HFF-Myc (cell line): ENCODE measurements at regions not wholly inside any gene's neighbourhood (a gene's known extent, or its start where the extent isn't known, plus 50 kb on each side); places are given as distances from the start of the nearest gene placed in this dataset.
"Not testable (repeated sequence)": the region's sequence is repeated elsewhere in the genome, so short reads cannot be mapped to it uniquely, and the experiment has no call there.

Experiments
- DNase-seq: peaks from one replicate; pipeline ENCODE4 v3.0.0-alpha.2; 2011; ENCODE audit warnings: low read depth; ENCODE audit errors: extremely low read depth
- H3K4me3 ChIP-seq: replicated peaks from 2 replicates; pipeline ENCODE4 v1.5.1; 2011; ENCODE audit warnings: low read depth, mild to moderate bottlenecking, control low read depth, low read length
- TF ChIP-seq, protein P1 (sequence below): IDR thresholded peaks from 2 replicates; pipeline ENCODE4 v1.5.1; 2012; ENCODE audit warnings: mild to moderate bottlenecking, low read depth, low read length, control low read depth; ENCODE audit errors: missing control alignments

DNA sequence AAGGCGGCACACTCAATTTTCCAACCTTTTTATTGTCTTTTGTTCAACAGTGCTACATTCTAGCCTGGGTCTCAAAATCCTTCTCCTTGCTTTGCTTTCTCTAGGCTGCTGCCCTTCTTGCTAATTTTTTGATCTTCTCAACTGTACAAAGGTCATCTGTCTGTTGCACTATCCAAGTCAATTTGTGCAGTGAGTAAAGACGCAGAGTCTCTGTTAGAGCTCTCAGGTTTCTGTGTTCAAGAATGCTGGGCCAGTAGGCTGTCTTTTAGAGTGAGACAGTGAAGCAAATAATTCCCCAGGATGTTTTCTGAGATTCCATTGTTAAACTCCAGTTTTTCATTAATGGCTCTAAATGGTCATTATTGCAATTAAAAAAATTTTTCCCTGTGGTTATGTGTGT is 255.7 kb upstream of the ACTBL2 start:
- H3K4me3 ChIP-seq, result no peak overlapping the region
- TF ChIP-seq, protein P1, sequence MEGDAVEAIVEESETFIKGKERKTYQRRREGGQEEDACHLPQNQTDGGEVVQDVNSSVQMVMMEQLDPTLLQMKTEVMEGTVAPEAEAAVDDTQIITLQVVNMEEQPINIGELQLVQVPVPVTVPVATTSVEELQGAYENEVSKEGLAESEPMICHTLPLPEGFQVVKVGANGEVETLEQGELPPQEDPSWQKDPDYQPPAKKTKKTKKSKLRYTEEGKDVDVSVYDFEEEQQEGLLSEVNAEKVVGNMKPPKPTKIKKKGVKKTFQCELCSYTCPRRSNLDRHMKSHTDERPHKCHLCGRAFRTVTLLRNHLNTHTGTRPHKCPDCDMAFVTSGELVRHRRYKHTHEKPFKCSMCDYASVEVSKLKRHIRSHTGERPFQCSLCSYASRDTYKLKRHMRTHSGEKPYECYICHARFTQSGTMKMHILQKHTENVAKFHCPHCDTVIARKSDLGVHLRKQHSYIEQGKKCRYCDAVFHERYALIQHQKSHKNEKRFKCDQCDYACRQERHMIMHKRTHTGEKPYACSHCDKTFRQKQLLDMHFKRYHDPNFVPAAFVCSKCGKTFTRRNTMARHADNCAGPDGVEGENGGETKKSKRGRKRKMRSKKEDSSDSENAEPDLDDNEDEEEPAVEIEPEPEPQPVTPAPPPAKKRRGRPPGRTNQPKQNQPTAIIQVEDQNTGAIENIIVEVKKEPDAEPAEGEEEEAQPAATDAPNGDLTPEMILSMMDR, result no peak
- no peak for DNase-seq

DNA sequence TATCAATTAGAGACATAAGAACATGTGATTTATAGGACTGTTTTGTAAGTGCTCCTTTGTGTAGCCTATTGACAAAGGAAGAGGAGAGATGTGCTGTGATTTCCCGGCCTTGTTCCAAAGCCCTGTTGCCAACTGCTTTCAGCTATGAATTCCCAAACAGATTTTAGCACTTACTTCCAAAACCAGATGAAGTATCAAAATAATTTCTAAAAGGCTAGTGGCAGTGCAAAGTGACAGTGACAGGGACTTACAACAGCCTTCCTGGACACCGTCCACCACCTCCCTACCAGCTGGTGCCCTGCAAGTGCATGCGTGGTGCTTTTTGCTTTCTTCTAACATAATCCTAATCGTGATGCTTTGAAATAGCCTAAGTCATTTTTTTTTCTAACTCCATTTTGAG is 254.1 kb upstream of the ACTBL2 start:
- TF ChIP-seq, protein P1, result no peak
- DNase-seq, result no peak
- no peak overlapping the region for H3K4me3 ChIP-seq

DNA sequence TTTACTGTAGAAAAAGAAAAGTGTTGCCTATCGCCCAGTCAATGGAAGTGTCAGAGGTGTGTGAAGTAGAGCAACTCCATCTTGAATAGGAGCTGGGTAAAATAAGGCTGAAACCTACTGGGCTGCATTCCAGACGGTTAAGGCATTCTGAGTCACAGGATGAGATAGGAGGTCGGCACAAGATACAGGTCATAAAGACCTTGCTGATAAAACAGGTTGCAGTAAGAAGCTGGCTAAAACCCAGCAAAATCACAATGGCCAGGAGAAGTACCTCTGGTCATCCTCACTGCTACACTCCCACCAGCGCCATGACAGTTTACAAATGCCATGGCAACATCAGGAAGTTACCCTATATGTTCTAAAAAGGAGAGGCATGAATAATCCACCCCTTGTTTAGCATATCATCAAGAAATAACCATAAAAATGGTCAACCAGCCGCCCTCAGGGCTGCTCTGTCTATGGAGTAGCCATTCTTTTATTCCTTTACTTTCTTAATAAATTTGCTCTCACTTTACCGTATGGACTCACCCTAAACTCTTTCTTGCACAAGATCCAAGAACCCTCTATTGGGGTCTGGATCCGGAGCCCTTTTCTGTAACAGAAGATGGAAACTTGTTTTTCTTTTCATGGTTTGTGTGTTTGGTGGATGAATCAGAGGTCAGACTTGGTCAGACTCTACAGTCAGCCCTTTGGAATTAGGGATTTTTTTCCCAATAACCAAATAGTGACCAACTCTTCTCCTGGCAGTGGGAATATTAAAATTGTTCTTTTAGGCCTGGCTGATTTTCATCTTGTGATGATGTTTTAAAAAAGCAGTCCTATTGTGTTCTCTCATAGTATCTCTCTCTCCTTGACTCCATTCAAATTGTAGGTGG is 252.9 kb upstream of the ACTBL2 start:
- DNase-seq, result peak; percentile 47
- not testable (repeated sequence) for H3K4me3 ChIP-seq

DNA sequence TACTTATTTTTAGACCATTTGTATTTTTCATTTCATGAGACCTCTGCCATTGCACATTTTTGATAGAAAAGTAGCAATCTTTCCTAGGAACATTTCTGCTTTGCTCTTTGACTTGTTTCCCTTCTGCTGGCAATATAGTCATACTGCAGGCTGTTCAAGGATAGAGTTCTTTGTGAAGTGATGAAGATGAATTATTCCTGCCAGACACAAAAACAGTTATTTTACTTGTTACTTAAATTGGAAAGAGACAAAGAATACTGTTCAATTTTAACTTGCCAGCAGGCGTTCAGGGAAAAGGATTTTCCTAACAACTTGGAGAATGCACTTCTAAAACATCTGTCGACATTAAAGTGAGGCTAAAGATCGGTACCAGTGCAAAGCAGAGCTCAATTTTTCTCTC is 251.7 kb upstream of the ACTBL2 start:
- TF ChIP-seq, protein P1, result no peak
- H3K4me3 ChIP-seq, result no peak overlapping the region
- DNase-seq, result no peak

DNA sequence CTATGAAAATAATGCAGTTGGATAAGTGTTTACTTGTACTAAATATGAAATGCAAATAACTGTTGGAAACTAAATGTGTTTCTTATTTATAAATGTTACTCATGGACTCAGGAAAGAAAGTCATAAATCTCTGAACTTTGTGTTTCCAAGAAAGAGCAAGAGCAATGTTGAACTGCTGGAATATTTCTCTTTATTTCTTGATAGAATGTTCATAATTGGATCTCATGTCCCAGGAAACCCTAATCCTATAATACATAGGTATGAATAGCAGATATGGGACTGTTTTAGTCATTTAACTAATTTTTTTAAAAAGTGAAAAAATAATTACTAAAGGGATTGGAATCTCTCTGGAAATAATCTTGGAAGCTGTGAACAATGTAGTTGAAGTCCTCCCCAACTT is 245.0 kb upstream of the ACTBL2 start:
- DNase-seq, result no peak
- no peak overlapping the region for H3K4me3 ChIP-seq
- TF ChIP-seq, protein P1, result no peak

DNA sequence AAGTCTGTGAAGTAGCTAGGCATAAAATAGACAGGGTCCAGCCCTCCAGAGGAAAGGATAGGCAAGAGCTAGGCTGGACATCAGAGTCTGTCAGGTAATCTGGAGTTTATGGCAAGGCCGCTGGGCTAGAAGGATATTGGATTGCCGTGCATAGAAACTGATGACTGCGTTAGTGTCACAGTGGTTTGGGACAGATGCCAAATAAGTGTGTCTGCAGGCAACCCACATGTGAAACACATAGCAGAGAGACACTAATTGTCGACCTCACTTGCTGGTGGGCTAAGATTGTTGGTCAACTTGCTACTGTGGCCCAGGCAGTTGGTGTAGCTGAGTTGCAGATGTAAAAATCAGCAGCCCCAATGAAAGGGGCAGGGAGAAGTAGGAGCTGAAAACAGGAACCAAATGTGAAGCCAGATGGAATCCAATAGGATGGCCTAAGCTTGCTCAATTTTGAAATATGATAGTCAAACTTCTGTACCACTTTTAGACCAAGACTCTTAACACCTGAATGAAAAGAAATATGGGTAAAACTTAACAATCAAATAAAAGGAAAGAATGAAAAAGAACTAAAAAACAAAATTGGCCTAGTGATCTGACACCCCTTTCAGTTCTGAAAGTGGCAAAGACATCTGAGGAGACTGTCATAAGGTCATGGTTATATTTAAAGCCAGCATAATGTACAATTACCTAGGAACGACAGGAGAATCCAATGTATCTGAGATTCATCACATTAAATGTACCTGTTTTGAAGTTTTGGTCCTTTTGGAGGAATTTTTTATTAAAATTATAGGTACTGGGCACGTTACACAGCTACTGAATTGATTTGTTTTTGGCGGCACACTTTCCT is 243.3 kb upstream of the ACTBL2 start:
- H3K4me3 ChIP-seq, result no peak overlapping the region
- TF ChIP-seq, protein P1, result no peak
- DNase-seq, result peak; percentile 22

DNA sequence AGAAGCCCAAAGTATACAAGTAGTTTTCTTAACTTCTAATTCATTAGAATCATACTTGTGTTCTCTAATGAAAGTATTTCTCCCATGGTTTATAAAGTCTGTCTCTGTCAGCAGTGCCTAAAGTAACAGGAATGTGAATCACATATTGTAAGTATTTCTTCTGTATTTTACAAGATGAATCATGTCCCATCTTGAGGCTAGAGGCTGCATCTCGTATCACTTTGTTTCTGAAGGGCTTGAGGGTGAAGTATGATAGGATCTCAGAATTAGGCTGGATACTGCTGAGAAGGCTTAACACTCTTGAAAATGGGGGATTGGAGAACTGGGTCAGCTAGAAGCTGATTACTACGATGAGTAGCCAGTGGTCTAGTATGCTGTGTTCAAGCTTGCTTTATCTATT is 242.2 kb upstream of the ACTBL2 start:
- TF ChIP-seq, protein P1, result no peak
- H3K4me3 ChIP-seq, result no peak overlapping the region
- peak; percentile 21 for DNase-seq
